Parathyroid adenoma (tissue), 2 donors: ENCODE measurements at regions not wholly inside any gene's neighbourhood (a gene's known extent, or its start where the extent isn't known, plus 50 kb on each side); places are given as distances from the start of the nearest gene placed in this dataset.

ENCODE experiments used
- H2AFZ ChIP-seq: fragments of 300-600 bp; sonication (generic); one replicate; pipeline ENCODE4 v1.7.0; 2017; ENCODE audit warnings: antibody characterized with exemption, mild to moderate bottlenecking
- H3K27ac ChIP-seq: fragments of 300-600 bp; sonication (generic); one replicate; pipeline ENCODE4 v1.7.0; 2017
- H3K27me3 ChIP-seq: fragments of 300-600 bp; sonication (generic); one replicate; pipeline ENCODE4 v1.7.0; 2017; ENCODE audit warnings: low read length; ENCODE audit not compliant: control insufficient read depth, insufficient read depth
- H3K36me3 ChIP-seq: fragments of 300-600 bp; sonication (generic); one replicate; pipeline ENCODE4 v1.7.0; 2017; ENCODE audit warnings: low read length; ENCODE audit not compliant: control insufficient read depth, insufficient read depth
- H3K4me1 ChIP-seq: fragments of 300-600 bp; sonication (generic); one replicate; pipeline ENCODE4 v1.7.0; 2017; ENCODE audit warnings: control low read depth
- H3K4me2 ChIP-seq: fragments of 300-600 bp; sonication (generic); one replicate; pipeline ENCODE4 v1.7.0; 2017; ENCODE audit warnings: low read length
- H3K4me3 ChIP-seq: fragments of 300-600 bp; sonication (generic); one replicate; pipeline ENCODE4 v1.7.0; 2017; ENCODE audit warnings: low read depth, low read length
- H3K79me2 ChIP-seq: fragments of 300-600 bp; sonication (generic); one replicate; pipeline ENCODE4 v1.7.0; 2017; ENCODE audit warnings: control low read depth
- H3K9ac ChIP-seq: fragments of 300-600 bp; sonication (generic); one replicate; pipeline ENCODE4 v1.7.0; 2017; ENCODE audit warnings: mild to moderate bottlenecking
- H3K9me3 ChIP-seq: fragments of 300-600 bp; sonication (generic); one replicate; pipeline ENCODE4 v1.7.0; 2017; ENCODE audit warnings: low read length; ENCODE audit not compliant: control insufficient read depth
- CTCF ChIP-seq: fragments of 300-600 bp; sonication (generic); IDR thresholded peaks from one replicate; pipeline ENCODE4 v1.7.0; 2017; ENCODE audit warnings: antibody characterized with exemption, mild to moderate bottlenecking
- donor health status: primary hyperparathyroidism.

DNA sequence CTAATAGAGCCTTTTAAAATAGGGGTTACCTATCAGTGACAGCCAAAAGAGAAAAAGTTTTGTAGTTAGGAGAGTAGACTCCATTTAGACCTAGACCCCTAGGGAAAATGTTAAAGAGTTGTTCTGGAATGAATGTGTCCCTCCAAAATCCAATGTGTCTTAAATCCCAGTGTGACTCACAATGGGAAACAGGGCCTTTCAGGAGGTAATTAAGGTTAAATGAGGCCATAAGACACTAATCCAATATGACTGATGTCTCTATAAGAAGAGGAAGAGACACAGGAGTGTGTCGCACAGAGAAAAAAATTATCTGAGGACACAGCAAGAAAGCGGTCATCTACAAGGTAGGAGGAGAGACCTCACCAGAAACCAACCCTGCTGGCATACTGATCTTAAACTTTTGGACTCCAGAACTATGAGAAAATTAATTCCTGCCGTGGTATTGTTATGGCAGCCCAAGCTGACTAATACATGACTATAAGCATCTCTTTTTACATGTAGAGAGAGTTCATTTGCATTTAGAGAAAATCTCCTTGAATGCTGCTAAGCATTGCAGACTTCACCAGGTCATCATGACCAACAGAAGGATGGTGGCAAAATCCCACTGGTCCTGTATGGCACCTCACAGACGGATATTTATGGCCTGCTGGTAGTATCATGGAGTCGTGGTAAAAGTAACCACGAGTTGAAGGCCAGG is 259.6 kb upstream of the TMTC1 start:
- Histone ChIP-seq H3K4me2 (no peak overlapping the region), H3K4me1 (no peaks in the 10 kb centered on the region), H3K79me2 (no peaks in the 10 kb centered on the region), H2AFZ (no peak overlapping the region), H3K36me3 (no peaks in the 10 kb centered on the region), H3K27ac (no peak overlapping the region), H3K27me3 (no peaks in the 10 kb centered on the region), H3K4me3 (no peak overlapping the region), H3K9ac (no peak overlapping the region), H3K9me3 (no peaks in the 10 kb centered on the region)
- no peak for TF ChIP-seq CTCF

- H3K9me3 ChIP-seq = no peaks in the 10 kb centered on the region
- no peaks in the 10 kb centered on the region for H3K27me3 ChIP-seq
- no peaks in the 10 kb centered on the region for H3K36me3 ChIP-seq
- no peak overlapping the region for H3K9ac ChIP-seq
- no peaks in the 10 kb centered on the region for H3K4me1 ChIP-seq
- no peak overlapping the region for H3K4me3 ChIP-seq
- no peak overlapping the region for H2AFZ ChIP-seq
- no peak overlapping the region for H3K27ac ChIP-seq
- no peak overlapping the region for H3K4me2 ChIP-seq
- H3K79me2 ChIP-seq = no peaks in the 10 kb centered on the region
- no peak for TF ChIP-seq CTCF
Measured at GRCh38 chr12:30041096-30041495, 257.4 kb upstream of the TMTC1 start.

- TF ChIP-seq CTCF = no peak
- H3K27ac ChIP-seq = no peak overlapping the region
- no peaks in the 10 kb centered on the region for H3K27me3 ChIP-seq
- H3K9ac ChIP-seq = no peak overlapping the region
- H3K36me3 ChIP-seq = no peaks in the 10 kb centered on the region
- H3K4me1 ChIP-seq = no peaks in the 10 kb centered on the region
- H3K4me2 ChIP-seq = no peak overlapping the region
- no peaks in the 10 kb centered on the region for H3K9me3 ChIP-seq
- H2AFZ ChIP-seq = no peak overlapping the region
- no peak overlapping the region for H3K4me3 ChIP-seq
- no peaks in the 10 kb centered on the region for H3K79me2 ChIP-seq
Measured at GRCh38 chr12:30030693-30031374, 247.1 kb upstream of the TMTC1 start.

DNA sequence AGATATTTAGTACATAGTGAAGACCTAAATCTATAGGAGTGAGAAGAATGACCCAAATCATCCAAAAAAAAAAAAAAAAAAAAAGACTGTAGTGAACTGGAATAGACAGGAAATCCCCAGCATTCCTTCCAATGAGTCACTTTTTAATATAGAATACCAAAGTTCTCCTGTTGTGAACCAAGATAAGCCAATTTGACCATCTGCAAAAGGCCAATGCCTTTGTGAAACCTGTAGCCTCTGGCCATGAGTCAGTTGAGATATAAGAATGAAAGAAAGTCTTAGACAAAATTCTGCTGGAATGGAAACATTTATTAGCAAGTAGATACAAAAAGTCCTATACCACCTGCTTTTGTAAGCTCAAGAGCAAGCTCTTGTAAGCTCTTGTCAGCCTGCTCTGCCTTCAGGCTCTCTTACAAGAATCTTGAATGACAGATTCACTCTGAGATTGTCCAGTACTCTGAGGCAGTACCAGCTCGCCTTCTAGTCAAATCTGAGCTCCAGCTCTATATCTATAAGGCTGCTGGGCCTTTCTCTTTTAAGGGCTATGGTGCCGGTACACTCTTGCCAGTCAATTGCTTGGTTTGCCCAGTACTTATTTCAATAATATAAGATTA is 243.0 kb upstream of the TMTC1 start:
- H3K27me3 ChIP-seq = no peaks in the 10 kb centered on the region
- no peak overlapping the region for H3K4me3 ChIP-seq
- H3K4me1 ChIP-seq = no peaks in the 10 kb centered on the region
- H3K9ac ChIP-seq = no peak overlapping the region
- no peak for TF ChIP-seq CTCF
- no peaks in the 10 kb centered on the region for H3K9me3 ChIP-seq
- H3K27ac ChIP-seq = no peak overlapping the region
- H2AFZ ChIP-seq = no peak overlapping the region
- H3K36me3 ChIP-seq = no peaks in the 10 kb centered on the region
- no peak overlapping the region for H3K4me2 ChIP-seq
- no peaks in the 10 kb centered on the region for H3K79me2 ChIP-seq
